GM23338 (cell line): ENCODE measurements at regions not wholly inside any gene's neighbourhood (a gene's known extent, or its start where the extent isn't known, plus 50 kb on each side); places are given as distances from the start of the nearest gene placed in this dataset.

Experiments used
- CREB1 ChIP-seq: fragments of 250-450 bp; sonication (Bioruptor Pico); IDR thresholded peaks from 2 replicates; pipeline ENCODE4 v1.5.0; 2020; ENCODE audit warnings: low read depth, mild to moderate bottlenecking, moderate library complexity
- CTCF ChIP-seq, 2 experiments: fragments of 200-600 bp in 1 of 2; sonication (generic) in 1 of 2; conservative IDR thresholded peaks; 2 replicates each; pipeline versions ENCODE4 v1.5.1 to v1.6.1; 2016 to 2017; ENCODE audit warnings: antibody characterized with exemption in 2 of 2, low read depth in 2 of 2, mild to moderate bottlenecking in 2 of 2, moderate library complexity in 1 of 2
- EZH2 ChIP-seq: fragments of 200-600 bp; sonication (generic); IDR thresholded peaks from one replicate; pipeline ENCODE4 v1.8.0; 2017; ENCODE audit warnings: antibody characterized with exemption, mild to moderate bottlenecking, low read depth; ENCODE audit not compliant: unreplicated experiment

DNA sequence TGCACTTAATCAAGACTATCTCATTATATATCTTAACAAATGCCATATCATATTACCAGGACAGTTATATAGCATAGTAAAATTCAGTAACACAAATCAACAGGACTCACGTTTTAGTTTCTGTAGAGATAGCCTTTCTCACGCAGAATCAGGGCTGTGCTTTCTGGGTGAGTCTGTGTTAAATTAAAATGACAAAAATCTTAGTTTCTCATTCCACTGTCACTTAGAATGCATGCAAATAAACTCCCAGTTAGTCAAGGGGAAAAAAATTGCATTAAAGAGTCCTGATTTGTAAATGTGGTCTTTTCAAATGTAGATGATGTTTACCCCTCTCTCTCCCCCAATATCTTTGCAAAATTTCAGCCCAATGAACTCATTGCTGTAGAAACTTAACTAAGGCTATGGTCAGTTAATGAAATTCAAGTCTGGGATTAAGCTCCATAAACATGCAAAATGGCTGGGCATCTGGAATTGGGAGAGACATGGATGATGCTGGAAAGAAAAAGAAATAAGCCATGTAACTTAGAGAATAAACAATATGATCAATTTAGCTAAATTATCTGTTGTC lies 77.8 kb upstream of the MGAT4C start:
- TF ChIP-seq CREB1 (CRISPR knock-in tag) (no peak), EZH2 (no peak), CTCF (conservative IDR thresholded peaks at IDR 0.05; ENCODE audit: low read depth in 2 of 2) (no peak)
